ENCODE measurements at regions not wholly inside any gene's neighbourhood (a gene's known extent, or its start where the extent isn't known, plus 50 kb on each side); places are given as distances from the start of the nearest gene placed in this dataset.

- TF ChIP-seq, protein P1, sequence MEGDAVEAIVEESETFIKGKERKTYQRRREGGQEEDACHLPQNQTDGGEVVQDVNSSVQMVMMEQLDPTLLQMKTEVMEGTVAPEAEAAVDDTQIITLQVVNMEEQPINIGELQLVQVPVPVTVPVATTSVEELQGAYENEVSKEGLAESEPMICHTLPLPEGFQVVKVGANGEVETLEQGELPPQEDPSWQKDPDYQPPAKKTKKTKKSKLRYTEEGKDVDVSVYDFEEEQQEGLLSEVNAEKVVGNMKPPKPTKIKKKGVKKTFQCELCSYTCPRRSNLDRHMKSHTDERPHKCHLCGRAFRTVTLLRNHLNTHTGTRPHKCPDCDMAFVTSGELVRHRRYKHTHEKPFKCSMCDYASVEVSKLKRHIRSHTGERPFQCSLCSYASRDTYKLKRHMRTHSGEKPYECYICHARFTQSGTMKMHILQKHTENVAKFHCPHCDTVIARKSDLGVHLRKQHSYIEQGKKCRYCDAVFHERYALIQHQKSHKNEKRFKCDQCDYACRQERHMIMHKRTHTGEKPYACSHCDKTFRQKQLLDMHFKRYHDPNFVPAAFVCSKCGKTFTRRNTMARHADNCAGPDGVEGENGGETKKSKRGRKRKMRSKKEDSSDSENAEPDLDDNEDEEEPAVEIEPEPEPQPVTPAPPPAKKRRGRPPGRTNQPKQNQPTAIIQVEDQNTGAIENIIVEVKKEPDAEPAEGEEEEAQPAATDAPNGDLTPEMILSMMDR (IDR thresholded peaks at IDR 0.05; ENCODE audit: insufficient read depth, low read length), result no peak
- TF ChIP-seq POLR2AphosphoS5 (IDR thresholded peaks at IDR 0.05; ENCODE audit: low read depth), result no peak
These were observed 754.5 kb upstream of the ALCAM start for GRCh38 chr3:104612218-104612617.

Measured in HL-60 (cell line).